SK-MEL-5 (cell line): ENCODE measurements at regions not wholly inside any gene's neighbourhood (a gene's known extent, or its start where the extent isn't known, plus 50 kb on each side); places are given as distances from the start of the nearest gene placed in this dataset.
A peak's percentile ranks its signal among the peaks of the same experiment; 100 is the strongest.

ENCODE experiments used
- DNase-seq: peaks from one replicate; pipeline ENCODE4 v3.0.0-alpha.2; 2016; ENCODE audit warnings: low read depth, low spot score
- in situ Hi-C: cut with HindIII; loops from 2 replicates; pipeline ENCODE4 v1.10.0; 2016; ENCODE audit warnings: low sequenced_read_pairs, high pct_unique_total_duplicates, low pct_unique_long_range_greater_than_20kb

DNA sequence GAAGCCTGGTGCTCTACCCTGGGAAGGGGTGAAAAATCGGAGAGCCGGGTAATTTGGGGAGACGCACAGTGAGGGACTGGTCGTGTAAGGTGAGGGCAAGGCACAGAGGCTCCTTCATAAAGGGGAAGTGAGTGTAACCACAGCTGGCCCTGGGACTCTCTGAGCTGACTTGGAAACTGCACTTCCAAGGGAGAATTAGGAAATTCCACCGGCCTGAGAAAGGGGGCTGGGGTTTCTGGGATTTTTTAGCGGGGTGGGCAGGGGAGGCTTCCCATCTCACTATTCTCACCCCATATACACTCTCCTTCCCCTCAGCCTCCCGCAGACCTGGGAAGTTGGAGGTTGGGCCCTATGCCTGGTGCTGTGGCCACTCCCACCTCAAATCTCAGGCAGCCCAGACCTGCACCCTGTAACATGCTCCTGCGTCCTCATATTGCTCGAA, 88.3 kb upstream of the IPO9 start:
- DNase-seq: no peak
- in situ Hi-C loops: no loop called here

DNA sequence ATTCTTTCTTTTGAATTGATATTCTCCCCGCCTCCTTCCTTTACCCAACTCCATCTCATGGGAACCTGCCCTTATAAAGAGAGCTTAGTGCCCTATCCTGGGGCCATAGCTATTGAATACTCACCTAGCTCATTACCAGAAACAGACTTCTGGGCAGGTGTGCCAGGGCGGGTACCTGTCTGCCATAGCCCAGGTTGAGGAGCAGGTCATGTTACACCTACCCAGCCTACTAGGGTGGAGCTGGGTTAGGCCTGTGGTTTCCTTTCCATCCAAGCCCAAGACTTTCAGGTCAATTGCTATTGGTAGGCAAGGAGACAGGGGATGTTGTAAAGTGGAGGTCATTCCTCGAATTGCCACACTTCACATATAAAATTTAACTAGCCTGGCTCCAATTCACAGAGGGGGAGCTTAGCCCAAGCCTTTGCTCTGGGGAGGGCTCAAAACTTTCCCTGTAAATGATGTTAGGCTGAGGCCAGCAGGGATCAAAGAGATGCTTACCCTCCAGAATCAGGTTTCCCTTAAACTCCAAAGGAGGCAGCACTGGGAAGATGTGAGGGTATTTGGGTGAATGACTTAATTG, 87.1 kb upstream of the IPO9 start:
- DNase-seq: no peak
- in situ Hi-C loops: no loop called here

DNA sequence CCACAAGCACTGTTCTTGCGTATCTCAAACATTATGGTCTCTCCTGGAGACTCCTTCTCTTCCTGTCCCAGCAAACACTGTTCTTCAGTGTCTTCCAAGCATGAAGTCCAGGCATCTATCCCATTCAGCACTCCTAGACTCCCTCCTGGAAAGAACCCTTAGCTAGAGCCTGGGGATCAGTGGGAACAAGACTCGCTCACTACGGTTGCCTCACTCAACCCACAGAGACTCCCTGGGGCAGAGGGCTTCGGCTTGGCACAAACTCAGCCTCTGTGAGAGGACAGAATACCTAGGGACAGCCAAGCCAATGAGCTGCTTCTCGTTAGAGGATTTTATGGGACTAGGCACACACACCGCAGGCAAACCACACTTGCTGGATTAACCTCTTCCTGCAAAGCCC, 86.5 kb upstream of the IPO9 start:
- in situ Hi-C loops: no loop called here
- peak; percentile 26 for DNase-seq

DNA sequence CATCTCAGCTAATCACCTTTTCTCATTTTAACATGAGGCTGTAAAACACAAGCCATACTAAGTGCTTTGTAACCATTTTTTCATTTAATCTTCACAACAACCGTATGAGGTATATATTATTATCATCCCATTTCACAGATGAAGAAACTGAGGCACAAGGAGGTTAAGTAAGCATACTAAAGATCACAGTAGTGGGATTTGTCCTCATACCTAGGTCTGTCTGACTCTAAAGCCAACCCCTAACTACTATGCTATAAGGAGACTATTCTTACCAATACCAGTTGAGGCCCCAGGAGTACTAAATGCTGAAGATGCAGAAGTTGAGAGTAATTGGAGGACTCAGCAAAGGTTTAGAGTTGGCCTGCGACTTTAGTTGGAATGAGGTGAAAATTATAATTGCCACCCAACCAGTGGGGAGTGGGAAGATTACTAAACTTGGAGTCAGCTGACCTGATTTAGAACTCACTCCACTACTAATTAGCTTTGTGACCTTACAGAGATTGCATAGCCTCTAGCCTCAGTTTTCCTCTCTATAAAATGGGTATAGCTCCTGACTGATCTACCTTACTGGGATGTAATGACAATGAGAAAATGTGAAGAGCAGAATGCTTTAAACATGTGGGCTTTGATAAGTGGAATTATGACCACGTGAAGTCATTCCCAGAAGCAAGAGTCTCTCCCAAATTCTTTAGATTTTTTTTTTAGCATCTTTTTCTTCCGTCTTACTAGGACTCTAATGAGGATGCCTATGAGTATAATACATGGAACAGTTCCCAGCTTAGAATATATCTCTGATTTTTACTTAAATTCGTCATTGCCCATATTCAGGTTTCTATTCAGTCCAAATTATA, 85.8 kb upstream of the IPO9 start:
- DNase-seq: no peak
- in situ Hi-C loops: no loop called here

DNA sequence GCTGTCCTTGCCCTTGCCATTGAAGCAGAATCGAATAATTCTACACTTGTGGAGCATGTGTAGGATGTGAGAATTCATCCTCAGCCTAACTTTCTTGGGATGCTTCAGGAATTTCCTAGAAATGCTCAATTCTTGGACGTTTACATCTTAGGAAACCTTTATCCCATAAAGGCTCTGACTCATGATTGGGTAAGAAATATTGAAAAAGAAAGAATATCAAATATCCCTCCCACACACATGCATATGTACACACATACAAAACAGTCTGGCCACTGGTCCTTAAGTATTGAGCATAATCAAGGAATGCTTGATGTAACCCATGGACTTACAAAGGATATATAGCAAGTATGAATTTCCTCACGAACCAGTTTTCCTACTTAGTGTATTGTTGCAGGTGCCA, 83.9 kb upstream of the IPO9 start:
- in situ Hi-C loops: no loop called here

DNA sequence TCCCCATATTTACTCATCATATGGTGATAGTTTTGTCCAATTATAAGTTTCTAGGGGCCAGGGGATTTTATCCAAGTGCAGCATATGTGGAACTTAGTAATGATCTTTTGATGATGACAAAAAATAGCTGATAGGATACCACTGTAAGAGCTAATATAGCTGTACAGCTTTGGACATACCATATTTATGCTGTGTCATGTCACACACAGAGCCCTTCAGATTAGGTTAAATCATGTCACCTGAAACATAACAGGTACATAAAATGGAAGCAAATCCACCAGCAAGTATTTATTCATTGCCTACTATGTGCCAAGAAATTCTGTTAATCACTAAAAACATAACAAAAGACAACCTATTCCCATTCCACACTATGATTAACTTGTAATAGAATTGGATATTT, 82.8 kb upstream of the IPO9 start:
- no peak for DNase-seq
- in situ Hi-C loops: no loop called here

More for the DNA sequence above, 83.9 kb upstream of the IPO9 start:
- DNase-seq: no peak

DNA sequence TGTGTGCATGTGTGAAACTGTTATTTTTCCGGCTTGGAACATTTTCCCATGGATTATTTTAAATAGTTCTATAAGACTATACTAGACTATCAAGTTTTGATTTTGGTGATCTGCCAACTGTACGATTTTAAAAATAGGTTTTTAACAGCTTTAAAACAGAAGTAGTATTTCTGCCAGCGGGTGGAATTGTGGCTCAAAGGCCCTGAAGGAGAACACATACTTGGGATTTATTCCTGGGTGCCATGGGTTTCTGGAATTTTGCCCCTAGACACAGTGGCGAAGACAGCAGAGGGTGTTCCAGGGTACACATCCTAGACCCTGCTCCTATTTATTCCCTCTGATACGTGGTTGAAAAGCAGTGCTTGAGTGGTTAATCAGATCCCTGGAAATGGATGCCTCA, 81.7 kb upstream of the IPO9 start:
- in situ Hi-C loops: no loop called here
- no peak for DNase-seq

DNA sequence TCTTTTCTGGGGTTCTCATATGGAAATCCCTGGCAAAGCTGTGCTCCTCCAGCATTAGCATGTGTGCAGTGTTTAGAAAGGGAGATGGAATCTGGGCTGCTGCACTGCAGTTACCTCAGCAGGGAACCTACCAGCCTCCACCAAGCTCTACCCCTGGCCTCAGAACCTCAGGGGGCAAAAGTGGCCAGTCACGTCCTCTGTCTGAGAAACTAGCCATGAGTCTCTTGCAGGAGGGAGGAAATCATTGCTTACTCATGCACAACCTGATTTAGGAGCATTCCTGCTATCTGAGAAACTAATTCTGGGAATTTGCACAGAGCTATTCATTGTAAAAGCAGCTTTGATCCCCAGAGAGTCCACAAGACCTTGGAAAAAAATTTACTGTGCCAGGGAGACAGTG, 80.6 kb upstream of the IPO9 start:
- in situ Hi-C loops: no loop called here
- DNase-seq: peak; percentile 34

DNA sequence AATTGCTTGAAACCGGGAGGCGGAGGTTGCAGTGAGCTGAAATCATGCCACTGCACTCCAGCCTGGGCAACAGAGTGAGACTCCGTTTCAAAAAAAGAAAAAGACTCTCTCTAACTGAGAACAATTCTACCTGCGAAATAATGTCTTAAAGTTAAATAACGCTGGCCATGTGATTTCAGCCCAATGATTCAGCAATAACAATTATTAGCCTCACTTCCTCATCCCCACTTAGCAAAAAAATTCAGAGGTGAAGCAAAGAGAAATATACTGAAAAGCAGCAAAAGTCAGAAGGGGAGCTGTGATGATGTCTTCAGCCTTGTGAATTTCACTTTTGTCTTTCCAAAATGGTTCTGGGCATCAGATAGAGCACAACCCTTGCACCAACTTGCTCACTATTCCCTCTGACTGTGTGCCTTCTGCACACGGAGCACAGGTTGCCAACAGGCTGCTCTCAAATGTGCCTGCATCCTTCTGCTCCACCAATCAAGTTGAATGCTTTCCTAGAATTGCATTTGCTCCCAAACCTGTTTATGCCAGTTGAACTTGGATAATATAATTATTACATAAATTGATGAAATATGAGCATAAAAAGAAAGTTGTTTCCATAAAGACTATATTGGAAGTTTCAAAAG, 79.8 kb upstream of the IPO9 start:
- in situ Hi-C loops: no loop called here
- DNase-seq: no peak

DNA sequence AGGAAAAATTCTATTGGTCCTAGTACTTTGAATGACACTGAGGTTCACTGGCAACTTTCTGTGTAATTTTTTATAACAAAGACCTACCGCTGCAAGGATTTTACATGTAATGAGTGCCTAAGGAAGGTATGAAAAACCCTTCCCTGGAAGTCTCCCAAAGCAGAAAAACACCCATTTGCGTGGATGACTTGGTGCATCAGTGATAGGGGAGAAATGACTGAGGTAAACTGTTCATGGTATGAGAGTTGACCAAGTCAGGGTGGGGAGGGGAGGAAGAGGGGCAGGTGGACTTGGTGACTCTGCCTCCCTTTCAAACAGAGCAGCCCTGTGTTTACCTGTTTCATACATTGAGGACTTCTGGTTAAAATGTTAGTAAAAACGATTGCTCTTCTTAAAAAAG, 78.8 kb upstream of the IPO9 start:
- DNase-seq: no peak
- in situ Hi-C loops: no loop called here

DNA sequence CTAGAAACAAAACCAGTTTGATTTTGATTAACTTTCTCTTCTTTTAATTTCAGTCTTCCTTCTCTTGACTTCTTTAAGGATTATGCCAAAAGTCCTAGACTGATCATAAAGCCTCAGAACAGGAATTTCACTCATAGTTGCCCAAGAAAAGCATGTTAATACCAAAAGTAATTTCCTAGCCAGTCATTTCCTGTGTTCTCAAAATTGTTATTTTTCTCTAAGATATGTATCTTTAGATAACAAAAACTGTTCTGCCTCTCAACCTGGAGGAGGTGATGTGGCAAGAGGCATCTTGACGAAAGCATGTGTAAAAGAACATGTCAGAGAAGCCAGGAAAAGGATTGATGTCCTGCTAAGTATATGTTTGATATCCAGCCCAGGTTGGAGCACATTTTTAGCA, 78.0 kb upstream of the IPO9 start:
- in situ Hi-C loops: no loop called here

DNA sequence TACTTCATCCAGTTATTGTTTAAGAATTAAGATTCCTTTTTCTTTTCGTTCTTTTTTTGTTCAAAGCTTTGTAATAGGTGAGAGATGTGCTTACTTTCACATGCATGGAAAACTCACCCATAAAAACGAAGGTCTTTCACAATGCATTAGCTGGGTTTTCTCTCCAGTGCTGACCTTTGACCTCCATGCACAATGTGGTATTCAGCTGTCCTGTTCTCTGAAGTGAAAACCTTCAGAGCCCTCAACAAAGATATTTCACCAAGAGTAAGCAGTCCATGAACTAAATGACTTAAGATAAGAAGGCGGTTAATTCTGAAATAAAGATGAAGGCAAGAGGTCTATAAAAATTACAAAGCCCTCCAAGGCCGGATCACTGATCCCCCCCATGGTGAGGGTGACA, 77.1 kb upstream of the IPO9 start:
- DNase-seq: no peak
- in situ Hi-C loops: no loop called here

More for the DNA sequence above, 78.0 kb upstream of the IPO9 start:
- DNase-seq: no peak

DNA sequence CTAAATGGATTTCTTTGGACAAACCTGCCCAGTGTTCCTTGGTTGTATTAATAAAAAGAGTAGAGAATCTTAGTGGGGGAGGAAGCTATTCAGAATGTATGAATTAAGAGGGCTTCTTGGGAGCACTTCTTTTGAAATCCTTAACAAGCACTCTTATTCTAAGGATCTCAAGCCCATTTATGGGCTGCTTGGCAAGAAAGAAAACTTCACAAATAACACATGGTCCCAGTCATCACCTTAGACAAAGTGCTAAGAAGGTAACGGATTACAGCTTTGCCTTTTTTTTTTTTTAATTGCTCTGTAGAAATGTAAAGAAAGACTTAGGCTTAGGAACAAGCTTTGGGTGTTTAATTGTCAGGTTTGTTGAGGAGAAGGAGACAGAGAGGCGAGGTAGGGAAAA, 76.6 kb upstream of the IPO9 start:
- DNase-seq: no peak
- in situ Hi-C loops: no loop called here

DNA sequence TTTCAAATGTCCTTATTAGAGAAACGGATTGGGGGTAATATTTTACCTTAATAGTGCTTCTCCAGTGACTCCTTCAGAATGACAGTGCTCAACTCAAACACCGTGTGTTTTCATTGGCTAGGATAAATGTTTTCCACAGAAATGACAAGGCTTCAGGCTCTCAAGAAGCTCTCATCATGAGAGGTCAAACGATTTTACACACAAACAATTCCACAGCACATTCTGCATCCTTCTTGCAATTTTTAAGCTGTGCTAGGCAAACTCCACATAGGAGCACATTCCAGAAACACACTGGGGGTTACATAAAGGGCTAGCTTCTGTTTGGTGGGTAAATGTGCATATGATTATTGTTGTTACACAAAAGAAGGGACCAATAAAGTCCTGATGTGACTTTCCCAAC, 75.5 kb upstream of the IPO9 start:
- in situ Hi-C loops: no loop called here
- no peak for DNase-seq

DNA sequence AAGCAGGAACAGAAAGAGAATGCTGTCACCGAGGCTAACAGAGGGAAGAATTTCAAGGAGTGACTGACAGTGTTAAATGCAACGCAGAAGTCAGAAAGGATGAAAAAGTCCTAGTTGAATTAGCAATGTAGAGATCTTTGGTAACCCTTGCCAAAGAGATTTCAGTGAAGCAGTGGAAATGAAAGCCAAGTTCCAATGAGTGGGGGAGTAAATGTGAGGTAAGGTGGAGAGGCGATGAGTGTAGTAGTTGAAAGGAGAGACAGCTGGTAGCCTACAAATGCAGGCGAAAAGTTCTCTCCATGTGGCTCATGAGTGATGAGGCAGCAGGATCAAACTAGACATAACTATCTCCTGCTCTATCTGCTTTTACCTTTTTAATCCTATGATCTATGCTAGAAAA, 74.6 kb upstream of the IPO9 start:
- in situ Hi-C loops: no loop called here

DNA sequence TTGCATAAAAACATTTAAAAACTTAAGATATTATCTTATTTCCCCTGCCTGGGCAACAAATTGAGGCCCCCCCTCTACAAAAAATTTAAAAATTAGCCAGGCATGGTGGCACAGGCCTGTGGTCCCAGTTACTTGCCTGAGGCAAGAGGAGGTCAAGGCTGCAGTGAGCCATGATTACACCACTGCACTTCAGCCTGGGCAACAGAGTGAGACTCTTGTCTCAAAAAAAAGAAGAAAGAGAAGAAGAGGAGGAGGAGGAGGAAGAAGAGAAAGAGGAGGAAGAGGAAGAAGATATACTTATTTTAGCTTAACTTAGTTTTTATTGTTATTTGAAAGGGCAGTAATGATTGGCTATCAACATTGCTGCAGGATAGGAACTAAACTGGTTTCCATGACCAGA, 73.8 kb upstream of the IPO9 start:
- in situ Hi-C loops: no loop called here
- DNase-seq: no peak

More for the DNA sequence above, 74.6 kb upstream of the IPO9 start:
- DNase-seq: no peak

DNA sequence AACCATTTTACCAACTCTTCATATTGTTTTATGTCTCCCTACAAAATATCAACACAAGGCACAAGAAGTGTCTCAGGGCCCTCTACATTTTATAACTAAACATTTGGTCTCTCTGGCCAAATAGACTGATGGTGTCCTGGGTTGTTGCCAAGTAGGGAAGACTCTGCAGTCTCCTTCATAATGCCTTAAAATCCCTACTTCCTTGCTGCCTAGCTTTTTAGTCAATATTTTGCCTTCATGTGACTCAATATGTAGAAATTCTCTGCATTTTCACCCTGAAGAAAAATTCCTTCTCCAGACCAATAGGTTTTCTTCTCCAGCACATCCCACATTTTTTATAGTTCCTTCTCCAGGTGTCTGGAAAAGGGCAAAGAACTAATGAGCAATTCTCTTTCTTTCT, 72.6 kb upstream of the IPO9 start:
- DNase-seq: no peak
- in situ Hi-C loops: no loop called here

DNA sequence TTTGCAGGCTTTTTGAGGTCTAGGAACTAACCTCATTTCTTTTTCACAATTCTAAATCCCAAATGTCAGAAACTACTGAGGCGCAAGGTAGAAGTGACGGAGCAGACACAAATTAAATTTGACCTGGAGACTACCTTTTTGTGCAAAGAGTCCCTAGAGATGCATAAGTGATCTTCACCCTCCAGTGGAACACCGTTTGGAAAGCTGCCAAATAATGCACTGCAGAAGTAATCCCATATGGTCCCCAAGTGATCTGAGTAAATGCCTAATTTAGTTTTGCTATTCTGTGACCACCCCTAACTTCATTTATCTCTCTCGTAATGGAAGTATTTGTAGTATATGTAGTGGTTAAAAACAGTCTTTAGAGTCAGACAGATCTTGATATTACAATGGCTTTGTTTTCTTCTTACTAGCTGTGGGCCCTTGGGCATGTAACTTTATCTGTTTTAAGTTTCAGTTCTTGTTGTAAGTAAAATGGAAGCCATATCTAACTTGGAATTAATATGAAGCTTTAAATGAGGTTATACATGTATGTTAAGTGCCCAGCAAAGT, 70.4 kb upstream of the IPO9 start:
- DNase-seq: no peak
- in situ Hi-C loops: no loop called here
